Astrocyte of the cerebellum (primary cell): ENCODE measurements at regions not wholly inside any gene's neighbourhood (a gene's known extent, or its start where the extent isn't known, plus 50 kb on each side); places are given as distances from the start of the nearest gene placed in this dataset.
"Not testable (repeated sequence)": the region's sequence is repeated elsewhere in the genome, so short reads cannot be mapped to it uniquely, and the experiment has no call there.

ENCODE experiments used
- DNase-seq: peaks from one replicate; pipeline ENCODE4 v3.0.0-alpha.2; 2011; ENCODE audit warnings: low read depth
- H3K4me3 ChIP-seq: 2 replicates; pipeline ENCODE4 v1.5.1; 2011; ENCODE audit warnings: mild to moderate bottlenecking, low read depth, low read length, moderate library complexity
- CTCF ChIP-seq: IDR thresholded peaks from 2 replicates; pipeline ENCODE4 v1.5.1; 2012; ENCODE audit warnings: low read length, low read depth, moderate library complexity, mild to moderate bottlenecking; ENCODE audit errors: missing control alignments
- in situ Hi-C: cut with HindIII; loops from 2 replicates; pipeline ENCODE4 v1.10.0; 2017; ENCODE audit warnings: low sequenced_read_pairs

- no peak for TF ChIP-seq CTCF
- no peak for DNase-seq
- H3K4me3 ChIP-seq = no peak overlapping the region
- in situ Hi-C loops = no loop called here
These were observed 114.1 kb downstream of the GXYLT1 start for GRCh38 chr12:42030588-42030987.

GRCh38 chr12:42027546-42027945 is 117.1 kb downstream of the GXYLT1 start:
- no peak for TF ChIP-seq CTCF
- in situ Hi-C loops = no loop called here
- no peak overlapping the region for H3K4me3 ChIP-seq
- no peak for DNase-seq

- DNase-seq = no peak
- in situ Hi-C loops = no loop called here
- peak overlapping the region; percentile 33 for H3K4me3 ChIP-seq
- TF ChIP-seq CTCF = no peak
These were observed 120.2 kb downstream of the GXYLT1 start for GRCh38 chr12:42024495-42024830.

GRCh38 chr12:42023733-42024494 is 120.8 kb downstream of the GXYLT1 start:
- peak; percentile 96 for TF ChIP-seq CTCF
- DNase-seq = peak; percentile 53
- peak overlapping the region; percentile 33 for H3K4me3 ChIP-seq
- in situ Hi-C loops = no loop called here

GRCh38 chr12:42021937-42022336 is 122.7 kb downstream of the GXYLT1 start:
- DNase-seq, in situ Hi-C loops, H3K4me3 ChIP-seq: not testable (repeated sequence)

GRCh38 chr12:42021469-42021868 is 123.2 kb downstream of the GXYLT1 start:
- no peak for TF ChIP-seq CTCF
- no peak for DNase-seq
- no peak overlapping the region for H3K4me3 ChIP-seq
- in situ Hi-C loops = no loop called here

- no peak overlapping the region for H3K4me3 ChIP-seq
- no peak for TF ChIP-seq CTCF
- no peak for DNase-seq
- in situ Hi-C loops = no loop called here
These were observed 124.4 kb downstream of the GXYLT1 start for GRCh38 chr12:42020226-42020625.
